RKO (cell line): ENCODE measurements at regions not wholly inside any gene's neighbourhood (a gene's known extent, or its start where the extent isn't known, plus 50 kb on each side); places are given as distances from the start of the nearest gene placed in this dataset.
A peak's percentile ranks its signal among the peaks of the same experiment; 100 is the strongest.

Experiments used
- DNase-seq: peaks from one replicate; pipeline ENCODE4 v3.0.0-alpha.2; 2016; ENCODE audit warnings: low spot score

DNA sequence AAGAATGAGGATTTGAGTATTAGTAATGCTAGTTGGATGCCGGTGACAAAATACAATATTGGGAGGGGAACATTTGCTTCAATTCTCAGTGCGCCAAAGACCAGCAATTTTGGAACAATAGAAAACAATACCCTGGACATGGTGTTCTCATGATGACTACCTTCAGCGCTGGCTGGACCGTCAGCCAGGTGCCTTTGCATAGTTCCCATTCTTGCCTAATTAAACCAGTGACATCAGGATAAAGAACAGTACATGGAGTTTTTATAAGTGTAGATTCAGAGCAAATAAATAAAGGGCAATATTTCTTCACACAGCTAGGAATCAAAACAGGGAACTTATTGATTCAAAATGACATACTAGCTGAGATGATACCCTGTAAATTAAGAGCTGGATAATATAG is 404.8 kb upstream of the RORA start:
- no peak for DNase-seq

DNA sequence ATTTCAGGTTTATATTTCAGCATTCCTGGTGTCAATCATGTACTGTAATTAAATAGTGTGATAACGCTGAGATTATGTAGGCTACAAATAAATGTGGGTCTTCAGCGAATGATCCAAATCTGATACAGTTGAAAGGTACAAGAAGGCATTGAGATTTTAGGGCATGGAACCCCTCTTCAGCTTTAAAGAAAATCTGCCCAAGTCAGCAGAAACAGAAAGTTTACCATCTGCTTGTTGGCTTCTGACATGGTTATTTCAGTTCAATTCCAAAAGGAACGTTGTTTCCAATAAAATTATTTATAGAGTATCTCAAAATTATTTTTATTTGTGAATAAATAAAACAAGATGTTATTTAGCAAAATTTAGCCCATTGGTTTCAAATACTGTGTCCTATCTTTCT is 400.2 kb upstream of the RORA start:
- no peak for DNase-seq

- DNase-seq, result no peak
Measured at GRCh38 chr15:61624950-61625349, 395.8 kb upstream of the RORA start.

- DNase-seq, result no peak
Measured at GRCh38 chr15:61623746-61624145, 394.6 kb upstream of the RORA start.

- no peak for DNase-seq
Measured at GRCh38 chr15:61621865-61622264, 392.8 kb upstream of the RORA start.

DNA sequence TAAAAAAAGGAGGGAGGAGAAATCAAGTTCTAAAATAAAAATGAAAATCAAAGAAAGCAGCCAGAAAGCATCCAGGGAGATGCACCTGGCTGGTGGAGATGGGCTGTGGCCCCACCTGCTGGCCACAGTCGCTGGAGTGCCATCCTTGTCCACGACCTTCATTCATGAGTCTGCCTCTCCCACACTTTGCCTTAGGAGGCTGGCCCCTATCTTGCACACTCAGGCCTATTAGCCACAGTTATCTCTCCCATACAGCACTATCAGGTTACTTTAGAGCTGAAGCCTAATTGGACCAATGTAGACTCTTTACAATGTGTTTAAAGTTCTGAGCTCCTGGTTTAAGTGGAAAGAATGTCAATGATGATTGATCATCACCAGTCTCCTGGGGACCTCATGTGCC is 392.0 kb upstream of the RORA start:
- peak; percentile 13 for DNase-seq

DNA sequence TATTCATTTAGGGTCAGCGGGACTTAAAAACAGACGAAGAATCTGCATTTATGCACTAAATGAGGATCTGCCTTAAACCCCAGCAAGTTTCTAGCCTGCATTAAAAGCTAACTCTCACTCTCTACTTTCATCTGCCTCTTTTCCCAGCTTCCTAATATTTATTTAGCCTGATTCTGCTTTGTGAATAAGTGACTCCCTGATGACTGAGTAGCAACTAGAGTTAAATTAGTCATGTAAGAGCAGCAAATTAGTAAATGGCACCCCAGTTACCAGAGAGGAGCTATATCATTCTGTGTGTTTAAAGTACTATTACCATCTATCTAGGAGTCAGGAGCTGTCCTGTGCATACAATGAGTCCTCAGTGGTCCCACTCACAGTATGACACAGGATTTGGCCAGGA is 391.0 kb upstream of the RORA start:
- no peak for DNase-seq

DNA sequence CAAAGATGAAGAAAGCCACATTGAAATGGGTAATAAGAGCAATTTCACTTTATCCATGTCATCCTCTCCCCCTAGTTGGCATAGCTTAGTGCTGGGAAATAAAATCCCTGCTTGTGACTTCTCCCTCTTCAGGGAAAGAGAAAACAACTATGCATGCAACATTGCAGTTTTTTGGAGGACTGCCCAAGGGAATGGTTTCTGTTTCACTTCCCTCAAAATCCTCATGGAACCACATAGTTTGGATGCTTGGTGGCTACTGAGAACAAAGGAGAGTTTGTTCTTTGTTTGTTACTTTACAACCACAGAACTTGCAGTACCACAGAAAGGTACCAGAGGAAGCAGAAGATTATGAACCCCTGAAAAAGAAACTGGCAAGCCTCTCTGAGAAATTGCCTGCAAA is 384.6 kb upstream of the RORA start:
- DNase-seq, result no peak

GRCh38 chr15:61613138-61613537 is 384.0 kb upstream of the RORA start:
- DNase-seq, result no peak

DNA sequence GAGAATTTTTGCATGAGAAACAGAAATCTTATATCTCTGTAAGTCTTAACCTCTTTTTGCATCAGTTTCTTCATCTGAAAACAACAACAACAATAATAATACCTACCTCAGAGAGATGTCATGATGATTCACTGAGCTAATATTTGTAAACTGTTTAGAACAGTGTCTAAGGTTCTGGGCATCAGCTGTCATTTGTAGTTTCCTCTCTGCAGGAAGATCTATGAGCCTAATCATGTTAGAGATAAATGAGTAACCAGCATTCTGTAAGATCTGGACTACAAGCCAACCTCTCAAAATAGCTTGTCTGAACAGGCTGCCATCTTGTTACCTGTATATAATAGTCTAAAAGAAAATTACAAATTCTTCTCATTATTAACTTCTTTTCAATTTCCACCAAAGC is 383.0 kb upstream of the RORA start:
- DNase-seq, result no peak

- no peak for DNase-seq
Measured at GRCh38 chr15:61605343-61605742, 376.2 kb upstream of the RORA start.

GRCh38 chr15:61598655-61599054 is 369.6 kb upstream of the RORA start:
- DNase-seq, result no peak

GRCh38 chr15:61584410-61584809 is 355.3 kb upstream of the RORA start:
- DNase-seq, result peak; percentile 11

- DNase-seq, result no peak
Measured at GRCh38 chr15:61582092-61582491, 353.0 kb upstream of the RORA start.

- no peak for DNase-seq
Measured at GRCh38 chr15:61575597-61575996, 346.5 kb upstream of the RORA start.

GRCh38 chr15:61571026-61571425 is 341.9 kb upstream of the RORA start:
- no peak for DNase-seq

GRCh38 chr15:61564785-61565184 is 335.7 kb upstream of the RORA start:
- DNase-seq, result no peak

- DNase-seq, result no peak
Measured at GRCh38 chr15:61558172-61559136, 329.4 kb upstream of the RORA start.

DNA sequence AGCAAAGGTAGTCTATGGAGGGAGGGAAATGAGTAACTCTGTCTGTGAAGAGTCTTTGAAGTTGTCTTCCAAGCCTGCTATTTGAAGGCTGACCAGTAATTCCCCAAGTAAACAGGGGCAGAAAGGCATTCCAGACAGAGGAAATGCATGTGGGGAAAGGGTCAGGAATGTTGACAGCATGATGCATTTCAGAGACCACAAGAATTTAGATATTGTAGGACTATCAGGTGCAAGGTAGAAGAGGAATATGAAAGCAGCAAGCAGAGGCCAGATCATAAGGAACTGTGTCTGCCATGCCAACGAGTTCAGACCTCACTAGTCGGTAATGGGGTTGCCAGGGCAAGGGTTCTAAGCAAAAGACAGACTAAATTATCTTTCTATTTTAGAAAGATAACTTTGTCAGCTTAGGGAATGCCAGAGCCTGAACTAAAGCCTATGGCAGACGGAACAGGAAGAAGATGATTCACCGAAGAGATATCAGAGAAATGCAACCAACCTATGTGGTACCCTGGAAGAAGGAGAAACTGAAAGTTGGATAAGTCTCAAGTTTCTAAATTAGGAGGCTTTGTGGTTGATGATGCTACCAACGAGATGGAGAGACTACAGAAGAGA is 327.0 kb upstream of the RORA start:
- no peak for DNase-seq

DNA sequence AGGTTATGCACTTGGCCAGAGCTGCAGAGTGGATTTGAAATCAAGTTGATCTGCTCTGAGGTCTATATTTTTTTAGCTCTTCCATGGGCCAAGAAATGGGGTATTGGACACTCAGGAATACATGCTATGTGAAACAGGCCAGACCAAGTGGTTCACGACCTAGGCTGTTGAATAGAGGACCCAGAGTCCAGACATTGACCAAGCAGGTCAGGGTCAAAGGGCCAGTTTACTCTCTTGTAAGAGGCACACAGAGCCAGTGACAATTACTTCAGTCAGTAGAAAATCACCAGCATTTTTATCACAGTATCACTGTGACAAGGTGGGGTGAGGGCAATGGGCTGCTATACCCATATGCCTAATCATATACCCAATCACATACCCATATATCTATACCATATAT is 320.6 kb upstream of the RORA start:
- no peak for DNase-seq

DNA sequence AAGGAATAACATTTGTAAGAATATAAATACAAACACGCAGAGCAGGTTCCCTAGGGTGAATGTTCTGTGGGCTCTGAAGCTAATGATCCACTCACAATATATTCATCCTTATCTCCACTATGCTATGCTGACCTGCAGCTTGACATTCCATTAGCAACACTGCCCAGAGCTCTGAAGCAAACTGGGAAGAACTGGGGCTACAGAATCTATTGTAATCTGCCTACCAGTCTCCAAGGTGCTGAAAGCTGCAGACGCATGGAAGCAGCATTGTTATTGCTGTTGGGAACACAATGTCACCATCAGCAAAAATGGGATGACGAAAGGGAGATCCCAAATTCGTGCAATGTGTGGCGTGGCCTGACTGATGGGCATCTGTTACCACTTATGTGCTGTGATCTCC is 316.7 kb upstream of the RORA start:
- DNase-seq, result no peak

GRCh38 chr15:61541516-61541915 is 312.4 kb upstream of the RORA start:
- no peak for DNase-seq

GRCh38 chr15:61537337-61537736 is 308.2 kb upstream of the RORA start:
- no peak for DNase-seq

GRCh38 chr15:61534986-61535385 is 305.9 kb upstream of the RORA start:
- DNase-seq, result no peak
